Suprapubic skin (tissue), 4 donors: ENCODE measurements at regions not wholly inside any gene's neighbourhood (a gene's known extent, or its start where the extent isn't known, plus 50 kb on each side); places are given as distances from the start of the nearest gene placed in this dataset.

ENCODE experiments used
- DNase-seq, 2 donors: peaks; one replicate each; pipeline ENCODE4 v3.0.0-alpha.2; 2019; ENCODE audit warnings: low spot score in 2 of 2
- H3K27ac ChIP-seq: fragments of 200-600 bp; sonication (generic); one replicate; pipeline ENCODE4 v1.5.1; 2019
- H3K27me3 ChIP-seq: fragments of 200-600 bp; sonication (generic); one replicate; pipeline ENCODE4 v1.5.1; 2019
- H3K36me3 ChIP-seq: fragments of 200-600 bp; sonication (generic); one replicate; pipeline ENCODE4 v1.5.1; 2019
- H3K4me1 ChIP-seq: fragments of 200-600 bp; sonication (generic); one replicate; pipeline ENCODE4 v1.5.1; 2019
- H3K4me3 ChIP-seq: fragments of 200-600 bp; sonication (generic); one replicate; pipeline ENCODE4 v1.5.1; 2019; ENCODE audit warnings: mild to moderate bottlenecking
- H3K9me3 ChIP-seq: fragments of 200-600 bp; sonication (generic); one replicate; pipeline ENCODE4 v1.5.1; 2019
- CTCF ChIP-seq, 2 donors: fragments of 200-600 bp in 1 of 2; fragments of 450-650 bp in 1 of 2; sonication (generic) in 1 of 2; IDR thresholded peaks; one replicate each; pipeline ENCODE4 v1.5.1; 2016 to 2019; ENCODE audit warnings: antibody characterized with exemption in 2 of 2, mild to moderate bottlenecking in 1 of 2, moderate library complexity in 1 of 2
- EP300 ChIP-seq: sonication (generic); formaldehyde crosslinking; IDR thresholded peaks from one replicate; pipeline ENCODE4 v1.6.1; 2017; ENCODE audit warnings: antibody characterized with exemption
- POLR2A ChIP-seq, 2 donors: fragments of 450-650 bp; IDR thresholded peaks; one replicate each; pipeline ENCODE4 v1.6.1; 2017; ENCODE audit warnings: antibody characterized with exemption in 2 of 2, mild to moderate bottlenecking in 2 of 2, moderate library complexity in 2 of 2
- POLR2AphosphoS5 ChIP-seq, 3 donors: sonication (generic); formaldehyde crosslinking; IDR thresholded peaks; one replicate each; pipeline ENCODE4 v1.6.1; 2017; ENCODE audit warnings: antibody characterized with exemption in 3 of 3
- WGBS: methylation state at CpG from one replicate; pipeline ENCODE4 v1.1.5; 2018; 5-methylcytosine and 5-hydroxymethylcytosine counted together

GRCh38 chr1:90824551-90824950 lies 107.4 kb upstream of the BARHL2 start:
- Histone ChIP-seq H3K9me3 (no peaks in the 10 kb centered on the region), H3K4me3 (no peak overlapping the region), H3K4me1 (no peaks in the 10 kb centered on the region), H3K36me3 (no peaks in the 10 kb centered on the region), H3K27ac (no peak overlapping the region), H3K27me3 (peaks cover 10% of the 10 kb centered on the region)
- TF ChIP-seq POLR2AphosphoS5 (IDR thresholded peaks at IDR 0.05) (no peak), CTCF (IDR thresholded peaks at IDR 0.05) (no peak), POLR2A (IDR thresholded peaks at IDR 0.05) (no peak), EP300 (no peak)
- WGBS = 83% methylated on average over 3 of the region's 3 CpGs
- DNase-seq = no peak

GRCh38 chr1:90823686-90824085 lies 106.6 kb upstream of the BARHL2 start:
- Histone ChIP-seq H3K4me1 (no peaks in the 10 kb centered on the region), H3K27ac (no peak overlapping the region), H3K36me3 (no peaks in the 10 kb centered on the region), H3K4me3 (no peak overlapping the region), H3K9me3 (no peaks in the 10 kb centered on the region), H3K27me3 (peaks cover 3% of the 10 kb centered on the region)
- 70% methylated on average over 3 of the region's 3 CpGs for WGBS
- TF ChIP-seq POLR2A (IDR thresholded peaks at IDR 0.05) = no peak
- TF ChIP-seq CTCF (IDR thresholded peaks at IDR 0.05) = no peak
- no peak for TF ChIP-seq POLR2AphosphoS5 (IDR thresholded peaks at IDR 0.05)
- no peak for TF ChIP-seq EP300
- no peak for DNase-seq

GRCh38 chr1:90821788-90822359 lies 104.8 kb upstream of the BARHL2 start:
- Histone ChIP-seq H3K4me3 (no peak overlapping the region), H3K9me3 (no peaks in the 10 kb centered on the region), H3K27me3 (no peaks in the 10 kb centered on the region), H3K4me1 (no peaks in the 10 kb centered on the region), H3K27ac (no peak overlapping the region), H3K36me3 (no peaks in the 10 kb centered on the region)
- WGBS = 67% methylated on average over 5 of the region's 5 CpGs
- TF ChIP-seq CTCF (IDR thresholded peaks at IDR 0.05) (no peak), EP300 (no peak), POLR2A (IDR thresholded peaks at IDR 0.05) (no peak), POLR2AphosphoS5 (IDR thresholded peaks at IDR 0.05) (no peak)
- no peak for DNase-seq

- no peaks in the 10 kb centered on the region for H3K27me3 ChIP-seq
- no peaks in the 10 kb centered on the region for H3K9me3 ChIP-seq
- WGBS = 75% methylated on average over 5 of the region's 5 CpGs
- no peaks in the 10 kb centered on the region for H3K36me3 ChIP-seq
- H3K4me1 ChIP-seq = no peaks in the 10 kb centered on the region
- no peak overlapping the region for H3K27ac ChIP-seq
- H3K4me3 ChIP-seq = no peak overlapping the region
- DNase-seq = no peak
- TF ChIP-seq EP300 = no peak
- no peak for TF ChIP-seq POLR2A (IDR thresholded peaks at IDR 0.05)
- no peak for TF ChIP-seq POLR2AphosphoS5 (IDR thresholded peaks at IDR 0.05)
- no peak for TF ChIP-seq CTCF (IDR thresholded peaks at IDR 0.05)
These were observed 104.2 kb upstream of the BARHL2 start for GRCh38 chr1:90821152-90821787.

GRCh38 chr1:90820745-90821144 lies 103.6 kb upstream of the BARHL2 start:
- Histone ChIP-seq H3K27ac (no peak overlapping the region), H3K4me1 (no peaks in the 10 kb centered on the region), H3K36me3 (no peaks in the 10 kb centered on the region), H3K9me3 (no peaks in the 10 kb centered on the region), H3K4me3 (no peak overlapping the region), H3K27me3 (no peaks in the 10 kb centered on the region)
- DNase-seq = no peak
- TF ChIP-seq POLR2AphosphoS5 (IDR thresholded peaks at IDR 0.05) = no peak
- TF ChIP-seq EP300 = no peak
- TF ChIP-seq POLR2A (IDR thresholded peaks at IDR 0.05) = no peak
- no peak for TF ChIP-seq CTCF (IDR thresholded peaks at IDR 0.05)
- 84% methylated on average over 2 of the region's 2 CpGs for WGBS
